Hematopoietic multipotent progenitor cell treated with erythropoietin and hydrocortisone succinate and interleukin-3 and kit ligand, for 6 days (in vitro differentiated cells): ENCODE measurements at regions not wholly inside any gene's neighbourhood (a gene's known extent, or its start where the extent isn't known, plus 50 kb on each side); places are given as distances from the start of the nearest gene placed in this dataset.
A peak's percentile ranks its signal among the peaks of the same experiment; 100 is the strongest.
"Not testable (repeated sequence)": the region's sequence is repeated elsewhere in the genome, so short reads cannot be mapped to it uniquely, and the experiment has no call there.

Source experiments
- DNase-seq: peaks from one replicate; pipeline ENCODE4 v3.0.0-alpha.2; 2015

GRCh38 chr3:177340243-177340830, 143.1 kb upstream of the TBL1XR1 start:
- no peak for DNase-seq

- DNase-seq = peak; percentile 17
Measured at GRCh38 chr3:177341736-177342419, 144.6 kb upstream of the TBL1XR1 start.

GRCh38 chr3:177343122-177343625, 145.9 kb upstream of the TBL1XR1 start:
- peak; percentile 1 for DNase-seq

- peak; percentile 96 for DNase-seq
Measured at GRCh38 chr3:177345049-177345972, 148.0 kb upstream of the TBL1XR1 start.

- peak; percentile 12 for DNase-seq
Measured at GRCh38 chr3:177345973-177346503, 148.8 kb upstream of the TBL1XR1 start.

- no peak for DNase-seq
Measured at GRCh38 chr3:177346878-177347277, 149.6 kb upstream of the TBL1XR1 start.

GRCh38 chr3:177347611-177348010, 150.3 kb upstream of the TBL1XR1 start:
- DNase-seq = no peak

GRCh38 chr3:177348974-177349373, 151.7 kb upstream of the TBL1XR1 start:
- DNase-seq = no peak

- DNase-seq = no peak
Measured at GRCh38 chr3:177349384-177349783, 152.1 kb upstream of the TBL1XR1 start.

- no peak for DNase-seq
Measured at GRCh38 chr3:177350121-177350520, 152.8 kb upstream of the TBL1XR1 start.

- DNase-seq = no peak
Measured at GRCh38 chr3:177351206-177351605, 153.9 kb upstream of the TBL1XR1 start.

GRCh38 chr3:177351757-177352158, 154.5 kb upstream of the TBL1XR1 start:
- no peak for DNase-seq

GRCh38 chr3:177352424-177352823, 155.1 kb upstream of the TBL1XR1 start:
- DNase-seq = no peak

- no peak for DNase-seq
Measured at GRCh38 chr3:177353140-177353539, 155.9 kb upstream of the TBL1XR1 start.

GRCh38 chr3:177353879-177354278, 156.6 kb upstream of the TBL1XR1 start:
- DNase-seq = not testable (repeated sequence)

- no peak for DNase-seq
Measured at GRCh38 chr3:177354466-177354865, 157.2 kb upstream of the TBL1XR1 start.

- no peak for DNase-seq
Measured at GRCh38 chr3:177356113-177356512, 158.8 kb upstream of the TBL1XR1 start.

GRCh38 chr3:177356952-177357351, 159.7 kb upstream of the TBL1XR1 start:
- DNase-seq = no peak

GRCh38 chr3:177357352-177358090, 160.2 kb upstream of the TBL1XR1 start:
- peak; percentile 93 for DNase-seq

GRCh38 chr3:177358091-177358976, 161.1 kb upstream of the TBL1XR1 start:
- DNase-seq = peak; percentile 73

GRCh38 chr3:177358977-177359592, 161.8 kb upstream of the TBL1XR1 start:
- DNase-seq = peak; percentile 55
